ENCODE measurements at regions not wholly inside any gene's neighbourhood (a gene's known extent, or its start where the extent isn't known, plus 50 kb on each side); places are given as distances from the start of the nearest gene placed in this dataset.

- no peak for TF ChIP-seq CTCF (IDR thresholded peaks at IDR 0.05; ENCODE audit: low read depth, low read length)
- ChIA-PET POLR2A (no interaction called here), CTCF (no interaction called here)
- Histone ChIP-seq H3K4me3 (ENCODE audit: low read depth, low read length) (no peak overlapping the region), H3K27ac (ENCODE audit: low read depth, low read length) (no peak overlapping the region), H3K9me3 (ENCODE audit: control insufficient read depth, insufficient read depth, low read length) (peaks cover 20% of the 10 kb centered on the region), H3K27me3 (ENCODE audit: control insufficient read depth, insufficient read depth, low read length) (no peaks in the 10 kb centered on the region)
- no peak for DNase-seq (ENCODE audit: low read depth, low spot score)
Observed at GRCh38 chr4:188454575-188454974, 315.3 kb downstream of the TRIML1 start.

- no peak for TF ChIP-seq CTCF (IDR thresholded peaks at IDR 0.05; ENCODE audit: low read depth, low read length)
- no peak for DNase-seq (ENCODE audit: low read depth, low spot score)
- Histone ChIP-seq H3K4me3 (ENCODE audit: low read depth, low read length) (no peak overlapping the region), H3K9me3 (ENCODE audit: control insufficient read depth, insufficient read depth, low read length) (peaks cover 22% of the 10 kb centered on the region), H3K27ac (ENCODE audit: low read depth, low read length) (no peak overlapping the region), H3K27me3 (ENCODE audit: control insufficient read depth, insufficient read depth, low read length) (no peaks in the 10 kb centered on the region)
- ChIA-PET POLR2A (no interaction called here), CTCF (no interaction called here)
Observed at GRCh38 chr4:188455062-188455752, 316.0 kb downstream of the TRIML1 start.

- H3K27ac ChIP-seq (ENCODE audit: low read depth, low read length) = no peak overlapping the region
- TF ChIP-seq CTCF (IDR thresholded peaks at IDR 0.05; ENCODE audit: low read depth, low read length) = no peak
- CTCF ChIA-PET = no interaction called here
- H3K27me3 ChIP-seq (ENCODE audit: control insufficient read depth, insufficient read depth, low read length) = no peaks in the 10 kb centered on the region
- no peak overlapping the region for H3K4me3 ChIP-seq (ENCODE audit: low read depth, low read length)
- DNase-seq (ENCODE audit: low read depth, low spot score) = no peak
- peaks cover 26% of the 10 kb centered on the region for H3K9me3 ChIP-seq (ENCODE audit: control insufficient read depth, insufficient read depth, low read length)
- POLR2A ChIA-PET = no interaction called here
Observed at GRCh38 chr4:188459381-188459780, 320.1 kb downstream of the TRIML1 start.

GRCh38 chr4:188463909-188464308 is 324.7 kb downstream of the TRIML1 start:
- Histone ChIP-seq H3K27ac (ENCODE audit: low read depth, low read length) (no peak overlapping the region), H3K9me3 (ENCODE audit: control insufficient read depth, insufficient read depth, low read length) (peaks cover 11% of the 10 kb centered on the region), H3K27me3 (ENCODE audit: control insufficient read depth, insufficient read depth, low read length) (no peaks in the 10 kb centered on the region), H3K4me3 (ENCODE audit: low read depth, low read length) (no peak overlapping the region)
- ChIA-PET CTCF (no interaction called here), POLR2A (no interaction called here)
- TF ChIP-seq CTCF (IDR thresholded peaks at IDR 0.05; ENCODE audit: low read depth, low read length) = no peak
- DNase-seq (ENCODE audit: low read depth, low spot score) = no peak

- peaks cover 6% of the 10 kb centered on the region for H3K9me3 ChIP-seq (ENCODE audit: control insufficient read depth, insufficient read depth, low read length)
- ChIA-PET POLR2A (no interaction called here), CTCF (no interaction called here)
- H3K27ac ChIP-seq (ENCODE audit: low read depth, low read length) = no peak overlapping the region
- no peak for DNase-seq (ENCODE audit: low read depth, low spot score)
- TF ChIP-seq CTCF (IDR thresholded peaks at IDR 0.05; ENCODE audit: low read depth, low read length) = no peak
- H3K4me3 ChIP-seq (ENCODE audit: low read depth, low read length) = no peak overlapping the region
- H3K27me3 ChIP-seq (ENCODE audit: control insufficient read depth, insufficient read depth, low read length) = no peaks in the 10 kb centered on the region
Observed at GRCh38 chr4:188466001-188466400, 326.8 kb downstream of the TRIML1 start.

All from AG04450 (cell line).